ENCODE measurements at regions not wholly inside any gene's neighbourhood (a gene's known extent, or its start where the extent isn't known, plus 50 kb on each side); places are given as distances from the start of the nearest gene placed in this dataset.

DNA sequence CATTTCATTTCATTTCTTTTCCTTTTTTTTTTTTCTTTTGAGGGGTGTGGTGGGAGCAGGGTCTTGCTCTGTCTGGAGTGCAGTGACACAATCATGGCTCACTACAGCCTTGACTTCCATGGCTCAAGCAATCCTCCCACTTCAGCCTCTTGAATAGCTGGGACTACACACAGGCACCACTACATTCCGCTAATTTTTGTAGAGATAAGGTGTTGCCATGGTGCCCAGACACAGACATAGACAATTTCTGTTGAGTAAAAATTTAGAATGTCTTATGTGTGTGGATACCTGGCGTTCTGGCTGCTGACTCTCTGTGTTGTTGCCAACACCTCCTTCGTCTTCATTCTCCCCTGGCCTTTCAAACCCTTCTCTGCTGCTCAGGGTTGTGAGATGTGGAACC, 54.0 kb upstream of the PRSS58 start:
- DNase-seq, result no peak

DNA sequence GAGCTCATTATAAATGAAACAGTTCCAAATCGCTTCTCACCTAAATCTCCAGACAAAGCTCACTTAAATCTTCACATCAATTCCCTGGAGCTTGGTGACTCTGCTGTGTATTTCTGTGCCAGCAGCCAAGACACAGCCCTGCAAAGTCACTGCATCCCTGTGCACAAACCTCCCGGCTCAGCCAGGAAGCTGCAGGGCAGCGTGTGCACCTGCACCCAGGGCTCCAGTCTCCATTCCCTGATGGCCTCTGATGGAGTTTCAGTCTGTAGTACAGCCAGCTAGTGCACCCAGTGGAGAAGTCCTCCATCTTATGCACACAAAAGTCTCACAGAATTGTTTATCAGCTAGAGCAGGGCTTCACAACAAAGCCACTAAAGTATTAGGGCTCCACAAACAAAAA, 51.1 kb upstream of the PRSS58 start:
- DNase-seq, result no peak

DNA sequence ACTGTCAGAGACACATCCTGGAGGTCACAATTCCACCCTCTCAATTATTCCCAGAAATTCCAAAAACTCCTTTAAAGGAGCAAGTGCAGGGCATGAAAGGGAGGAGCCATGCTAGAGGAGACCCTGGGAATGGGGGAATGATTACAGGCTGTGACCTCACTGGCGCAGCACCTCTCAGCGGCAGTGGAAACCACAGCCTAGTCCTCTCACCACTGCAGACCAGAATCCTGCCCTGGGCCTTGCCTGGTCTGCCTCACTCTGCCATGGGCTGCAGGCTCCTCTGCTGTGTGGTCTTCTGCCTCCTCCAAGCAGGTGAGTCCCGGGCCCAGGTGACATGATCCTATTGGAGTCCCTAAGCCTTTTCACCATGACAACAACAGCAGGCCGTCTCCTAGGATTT, 50.5 kb upstream of the PRSS58 start:
- DNase-seq, result no peak
